ENCODE measurements at regions not wholly inside any gene's neighbourhood (a gene's known extent, or its start where the extent isn't known, plus 50 kb on each side); places are given as distances from the start of the nearest gene placed in this dataset.
"Not testable (repeated sequence)": the region's sequence is repeated elsewhere in the genome, so short reads cannot be mapped to it uniquely, and the experiment has no call there.

GRCh38 chr14:76706207-76706606 is 55.1 kb upstream of the VASH1 start:
- not testable (repeated sequence) for TF ChIP-seq CTCF (IDR thresholded peaks at IDR 0.05 in 8 of 11, conservative IDR thresholded peaks at IDR 0.05 in 3 of 11); POLR2A (IDR thresholded peaks at IDR 0.05); POLR2AphosphoS5 (IDR thresholded peaks at IDR 0.05)
